Uterus (tissue), 3 donors: ENCODE measurements at regions not wholly inside any gene's neighbourhood (a gene's known extent, or its start where the extent isn't known, plus 50 kb on each side); places are given as distances from the start of the nearest gene placed in this dataset.

Source experiments
- DNase-seq, 2 donors: peaks; one replicate each; pipeline ENCODE4 v3.0.0-alpha.2; 2019 to 2020
- H3K27ac ChIP-seq, 2 donors: fragments of 200-600 bp; sonication (generic); 1 replicate in 1 of 2; 2 replicates in 1 of 2; pipeline ENCODE4 v1.5.1; 2016 to 2018
- H3K27me3 ChIP-seq, 2 donors: fragments of 200-600 bp; sonication (generic); one replicate each; pipeline ENCODE4 v1.5.1; 2018 to 2019; ENCODE audit warnings: control low read depth in 1 of 2
- H3K36me3 ChIP-seq, 2 donors: fragments of 200-600 bp; sonication (generic); one replicate each; pipeline ENCODE4 v1.5.1; 2019; ENCODE audit warnings: control low read depth in 1 of 2
- H3K4me1 ChIP-seq, 2 donors: fragments of 200-600 bp; sonication (generic); one replicate each; pipeline ENCODE4 v1.5.1; 2018 to 2019; ENCODE audit warnings: control low read depth in 1 of 2
- H3K4me3 ChIP-seq, 2 donors: fragments of 200-600 bp; sonication (generic); 1 replicate in 1 of 2; 2 replicates in 1 of 2; pipeline ENCODE4 v1.5.1; 2018 to 2019; ENCODE audit warnings: mild to moderate bottlenecking in 1 of 2
- H3K9me3 ChIP-seq, 2 donors: fragments of 200-600 bp; sonication (generic); one replicate each; pipeline ENCODE4 v1.5.1; 2019; ENCODE audit warnings: control low read depth in 1 of 2
- POLR2A ChIP-seq, 2 donors: fragments of 450-650 bp; IDR thresholded peaks; one replicate each; pipeline ENCODE4 v1.6.1; 2016; ENCODE audit warnings: antibody characterized with exemption in 2 of 2, mild to moderate bottlenecking in 1 of 2, moderate library complexity in 1 of 2
- intact Hi-C: fragments of 100-400 bp; cut with DNase I; formaldehyde crosslinking; loops from one replicate; pipeline ENCODE4 v1.15.1; 2023; ENCODE audit warnings: low total_unique reads
- TF ChIP-seq, protein P1 (sequence below), 4 experiments: fragments of 200-600 bp in 2 of 4; fragments of 450-650 bp in 2 of 4; sonication (generic) in 2 of 4; IDR thresholded peaks; one replicate each; pipeline ENCODE4 v1.5.1; 2016 to 2019; ENCODE audit warnings: antibody characterized with exemption in 4 of 4, mild to moderate bottlenecking in 2 of 4, moderate library complexity in 1 of 4
- donor health status: DM: yes; HTN: yes; CAD: no.

DNA sequence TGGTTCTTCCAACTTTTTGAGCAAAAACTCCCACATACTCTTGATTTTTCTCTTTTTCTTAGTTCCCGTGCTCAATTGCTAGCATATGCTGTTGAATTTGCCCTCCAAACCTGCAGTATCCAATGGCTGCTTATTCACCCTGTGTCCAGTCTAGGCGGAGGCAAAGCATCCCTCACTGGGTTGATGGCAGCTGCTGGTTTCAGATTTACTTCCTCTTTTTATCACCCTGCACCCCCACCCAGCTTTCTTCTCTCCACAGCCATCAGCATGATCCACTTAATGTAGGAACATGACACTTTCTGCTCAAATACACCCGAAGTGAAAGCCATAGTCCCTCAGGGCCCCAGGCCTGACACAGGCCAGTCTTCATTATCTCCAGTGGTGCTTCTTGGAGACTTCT lies 87.6 kb upstream of the ADARB2 start:
- Histone ChIP-seq H3K4me1 (no peaks in the 10 kb centered on the region), H3K27me3 (no peaks in the 10 kb centered on the region), H3K36me3 (no peaks in the 10 kb centered on the region), H3K4me3 (no peak overlapping the region), H3K9me3 (no peaks in the 10 kb centered on the region), H3K27ac (no peak overlapping the region)
- intact Hi-C loops, result no loop called here
- DNase-seq, result no peak
- TF ChIP-seq POLR2A (IDR thresholded peaks at IDR 0.05), result no peak
- TF ChIP-seq, protein P1, sequence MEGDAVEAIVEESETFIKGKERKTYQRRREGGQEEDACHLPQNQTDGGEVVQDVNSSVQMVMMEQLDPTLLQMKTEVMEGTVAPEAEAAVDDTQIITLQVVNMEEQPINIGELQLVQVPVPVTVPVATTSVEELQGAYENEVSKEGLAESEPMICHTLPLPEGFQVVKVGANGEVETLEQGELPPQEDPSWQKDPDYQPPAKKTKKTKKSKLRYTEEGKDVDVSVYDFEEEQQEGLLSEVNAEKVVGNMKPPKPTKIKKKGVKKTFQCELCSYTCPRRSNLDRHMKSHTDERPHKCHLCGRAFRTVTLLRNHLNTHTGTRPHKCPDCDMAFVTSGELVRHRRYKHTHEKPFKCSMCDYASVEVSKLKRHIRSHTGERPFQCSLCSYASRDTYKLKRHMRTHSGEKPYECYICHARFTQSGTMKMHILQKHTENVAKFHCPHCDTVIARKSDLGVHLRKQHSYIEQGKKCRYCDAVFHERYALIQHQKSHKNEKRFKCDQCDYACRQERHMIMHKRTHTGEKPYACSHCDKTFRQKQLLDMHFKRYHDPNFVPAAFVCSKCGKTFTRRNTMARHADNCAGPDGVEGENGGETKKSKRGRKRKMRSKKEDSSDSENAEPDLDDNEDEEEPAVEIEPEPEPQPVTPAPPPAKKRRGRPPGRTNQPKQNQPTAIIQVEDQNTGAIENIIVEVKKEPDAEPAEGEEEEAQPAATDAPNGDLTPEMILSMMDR (IDR thresholded peaks at IDR 0.05), result no peak

DNA sequence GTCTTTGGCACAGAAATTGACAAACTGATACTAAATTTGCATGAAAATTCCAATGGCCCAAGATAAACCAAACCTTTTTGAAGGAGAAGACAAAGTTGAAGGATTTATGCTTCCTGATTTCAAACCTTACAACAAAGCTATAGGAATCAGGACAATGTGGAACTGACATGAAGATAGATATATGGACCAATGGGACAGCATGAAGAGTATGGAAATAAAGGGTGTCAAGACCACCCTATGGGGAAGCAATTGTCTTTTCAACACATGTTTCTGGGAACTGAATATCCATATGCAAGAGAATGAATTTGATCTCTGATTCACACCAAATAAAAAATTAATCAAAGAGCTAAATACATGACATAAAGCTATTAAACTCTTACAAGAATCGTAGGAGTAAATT lies 77.2 kb upstream of the ADARB2 start:
- no peaks in the 10 kb centered on the region for H3K36me3 ChIP-seq
- H3K4me3 ChIP-seq, result no peak overlapping the region
- DNase-seq, result no peak
- no peaks in the 10 kb centered on the region for H3K9me3 ChIP-seq
- intact Hi-C loops, result no loop called here
- no peaks in the 10 kb centered on the region for H3K4me1 ChIP-seq
- no peak for TF ChIP-seq POLR2A (IDR thresholded peaks at IDR 0.05)
- TF ChIP-seq, protein P1 (IDR thresholded peaks at IDR 0.05), result no peak
- no peaks in the 10 kb centered on the region for H3K27me3 ChIP-seq
- no peak overlapping the region for H3K27ac ChIP-seq

DNA sequence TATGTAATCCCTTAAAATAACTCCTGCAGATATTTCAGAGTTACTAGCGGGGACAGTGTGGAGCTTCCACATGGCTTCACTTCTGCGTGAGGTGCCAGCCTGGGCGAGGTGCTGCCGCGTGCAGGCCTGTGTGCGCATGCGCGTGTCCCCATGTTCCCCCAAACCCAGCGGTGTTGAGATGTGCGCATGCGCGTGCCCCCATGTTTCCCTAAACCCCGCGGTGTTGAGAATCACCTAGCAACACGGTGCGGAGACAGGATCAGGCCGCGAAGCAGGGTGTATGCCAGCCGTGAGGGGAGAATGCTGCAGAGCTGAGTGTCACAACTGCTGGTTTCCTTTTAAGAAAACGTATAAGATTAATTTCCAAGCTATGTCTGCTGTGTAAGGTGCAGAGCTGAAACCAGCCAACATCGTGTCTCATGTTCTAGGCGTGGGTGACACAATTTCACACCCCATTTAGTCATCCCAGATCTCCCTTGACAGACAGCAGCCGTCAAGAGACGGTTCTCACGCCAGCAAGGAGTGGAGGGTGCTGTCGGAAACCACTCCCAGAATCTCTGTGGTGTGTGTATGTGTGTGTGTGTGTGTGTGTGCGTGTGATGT lies 71.9 kb upstream of the ADARB2 start:
- intact Hi-C loops, result no loop called here
- H3K27ac ChIP-seq, result no peak overlapping the region
- no peaks in the 10 kb centered on the region for H3K27me3 ChIP-seq
- DNase-seq, result no peak
- H3K36me3 ChIP-seq, result no peaks in the 10 kb centered on the region
- H3K4me3 ChIP-seq, result no peak overlapping the region
- H3K4me1 ChIP-seq, result no peaks in the 10 kb centered on the region
- H3K9me3 ChIP-seq, result no peaks in the 10 kb centered on the region
- TF ChIP-seq, protein P1 (IDR thresholded peaks at IDR 0.05), result no peak
- no peak for TF ChIP-seq POLR2A (IDR thresholded peaks at IDR 0.05)

DNA sequence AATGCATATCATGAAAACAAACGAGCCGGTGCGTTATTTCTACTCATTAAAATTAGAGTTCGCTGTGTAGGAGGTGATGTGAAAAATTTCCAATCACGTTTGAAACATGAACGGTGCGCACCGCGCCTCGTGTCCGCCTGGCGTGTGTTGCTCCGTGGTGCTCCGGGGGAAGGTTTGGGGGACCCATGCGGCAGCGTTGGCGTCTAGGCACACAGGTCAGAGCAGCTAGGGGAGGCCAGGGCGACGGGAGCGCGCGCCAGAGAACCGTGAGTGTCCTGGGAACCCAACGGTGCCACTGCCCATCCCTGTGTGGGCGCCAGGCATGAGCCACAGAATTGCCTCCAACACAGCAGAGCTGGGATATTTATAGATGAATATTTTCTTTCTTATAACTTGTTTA lies 70.6 kb upstream of the ADARB2 start:
- no peaks in the 10 kb centered on the region for H3K9me3 ChIP-seq
- no peak overlapping the region for H3K4me3 ChIP-seq
- H3K27me3 ChIP-seq, result no peaks in the 10 kb centered on the region
- no peaks in the 10 kb centered on the region for H3K4me1 ChIP-seq
- intact Hi-C loops, result no loop called here
- TF ChIP-seq POLR2A (IDR thresholded peaks at IDR 0.05), result no peak
- TF ChIP-seq, protein P1 (IDR thresholded peaks at IDR 0.05), result no peak
- no peak for DNase-seq
- H3K27ac ChIP-seq, result no peak overlapping the region
- H3K36me3 ChIP-seq, result no peaks in the 10 kb centered on the region

DNA sequence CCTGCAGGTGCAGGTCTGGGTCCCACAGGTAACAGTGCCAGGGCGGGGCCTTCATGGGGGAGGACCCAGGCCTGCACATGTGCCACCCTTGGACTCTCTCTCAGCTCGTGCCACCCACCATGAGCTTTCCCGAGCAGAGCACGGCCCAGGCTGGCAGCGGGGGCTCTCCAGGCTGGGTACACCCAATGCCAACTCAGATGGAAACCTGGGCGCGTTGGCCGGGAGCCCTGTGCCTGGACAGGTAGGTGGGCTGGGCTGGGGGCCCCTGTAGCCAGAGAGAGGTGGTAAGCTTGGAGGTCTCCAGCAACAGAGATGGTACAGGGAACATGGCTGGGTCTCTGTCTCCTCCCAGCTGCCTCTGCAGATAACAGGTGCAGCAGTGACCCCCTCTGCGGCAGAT lies 69.9 kb upstream of the ADARB2 start:
- intact Hi-C loops, result no loop called here
- DNase-seq, result no peak
- H3K4me1 ChIP-seq, result no peaks in the 10 kb centered on the region
- H3K9me3 ChIP-seq, result no peaks in the 10 kb centered on the region
- no peaks in the 10 kb centered on the region for H3K36me3 ChIP-seq
- H3K27me3 ChIP-seq, result no peaks in the 10 kb centered on the region
- no peak overlapping the region for H3K27ac ChIP-seq
- TF ChIP-seq, protein P1 (IDR thresholded peaks at IDR 0.05), result no peak
- no peak overlapping the region for H3K4me3 ChIP-seq
